ENCODE measurements at regions not wholly inside any gene's neighbourhood (a gene's known extent, or its start where the extent isn't known, plus 50 kb on each side); places are given as distances from the start of the nearest gene placed in this dataset.
A peak's percentile ranks its signal among the peaks of the same experiment; 100 is the strongest.

- H3K4me3 Mint-ChIP-seq = peak overlapping the region; percentile 1
- H3K9me3 Mint-ChIP-seq = no peaks in the 10 kb centered on the region
- DNase-seq = peak; percentile 35
- H3K36me3 Mint-ChIP-seq = peaks cover 1% of the 10 kb centered on the region
- CTCF ChIA-PET = interaction anchor here (1.2 to 2.4 kb wide), 2 partner anchors 12 to 99 kb away, joined by 3 to 9 read pairs; no protein-coding TSS in a partner anchor
- H3K4me1 Mint-ChIP-seq = peaks cover 58% of the 10 kb centered on the region
- peaks cover 3% of the 10 kb centered on the region for H3K27me3 Mint-ChIP-seq
- H3K27ac Mint-ChIP-seq = peak overlapping the region; percentile 94
Measured at GRCh38 chr6:111972745-111973117, 81.2 kb upstream of the CCN6 start.

GRCh38 chr6:111973118-111973761 is 80.7 kb upstream of the CCN6 start:
- H3K4me1 Mint-ChIP-seq = peaks cover 58% of the 10 kb centered on the region
- peak overlapping the region; percentile 27 for H3K4me3 Mint-ChIP-seq
- H3K27ac Mint-ChIP-seq = peak overlapping the region; percentile 94
- no peaks in the 10 kb centered on the region for H3K27me3 Mint-ChIP-seq
- CTCF ChIA-PET = interaction anchor here (1.2 to 2.4 kb wide), 2 partner anchors 11 to 99 kb away, joined by 3 to 9 read pairs; no protein-coding TSS in a partner anchor
- DNase-seq = peak; percentile 74
- no peaks in the 10 kb centered on the region for H3K9me3 Mint-ChIP-seq
- peaks cover 1% of the 10 kb centered on the region for H3K36me3 Mint-ChIP-seq

DNA sequence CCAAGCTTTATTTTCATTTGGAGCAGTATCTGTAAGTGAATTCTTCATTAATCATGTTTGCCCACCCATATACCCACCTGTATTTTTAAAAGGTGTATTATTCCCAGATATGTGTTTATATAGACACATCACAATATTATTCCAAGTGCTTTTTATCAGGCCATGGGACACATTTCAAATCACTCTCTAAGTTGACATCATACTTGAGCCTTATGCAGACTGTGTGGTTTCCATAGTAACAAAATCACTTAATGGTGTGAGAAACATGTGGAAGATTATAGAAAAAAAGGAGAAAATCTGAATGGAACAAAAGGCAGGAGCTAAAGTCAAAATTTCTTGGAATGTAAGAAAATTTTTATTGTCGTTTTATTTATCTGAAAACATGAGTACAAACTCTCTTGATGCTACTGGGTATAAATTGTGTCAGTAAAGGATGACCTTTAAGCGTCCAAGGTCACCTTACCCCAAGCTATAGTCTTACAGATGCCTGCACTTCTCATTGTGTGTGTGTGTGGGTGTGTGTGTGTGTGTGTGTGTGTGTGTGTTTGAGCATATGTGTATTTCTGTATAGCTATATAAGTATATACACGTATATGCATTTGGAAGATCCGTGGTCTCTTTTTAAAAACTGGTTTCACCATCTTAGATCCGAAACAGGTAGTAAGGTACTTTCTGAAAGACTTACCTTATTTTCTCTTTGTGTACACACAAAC is 79.8 kb upstream of the CCN6 start:
- Mint-ChIP-seq H3K4me3 (no peak overlapping the region), H3K27ac (peak overlapping the region; percentile 94), H3K36me3 (peaks cover 1% of the 10 kb centered on the region), H3K9me3 (no peaks in the 10 kb centered on the region), H3K4me1 (peaks cover 61% of the 10 kb centered on the region), H3K27me3 (no peaks in the 10 kb centered on the region)
- DNase-seq = no peak
- CTCF ChIA-PET = interaction anchor here (1.2 to 2.4 kb wide), 2 partner anchors 11 to 100 kb away, joined by 3 to 9 read pairs; no protein-coding TSS in a partner anchor

GRCh38 chr6:111975466-111975865 is 78.4 kb upstream of the CCN6 start:
- H3K9me3 Mint-ChIP-seq = no peaks in the 10 kb centered on the region
- DNase-seq = no peak
- H3K4me3 Mint-ChIP-seq = no peak overlapping the region
- CTCF ChIA-PET = no interaction called here
- H3K36me3 Mint-ChIP-seq = peaks cover 1% of the 10 kb centered on the region
- no peak overlapping the region for H3K27ac Mint-ChIP-seq
- peaks cover 67% of the 10 kb centered on the region for H3K4me1 Mint-ChIP-seq
- H3K27me3 Mint-ChIP-seq = peaks cover 4% of the 10 kb centered on the region

- peaks cover 1% of the 10 kb centered on the region for H3K36me3 Mint-ChIP-seq
- CTCF ChIA-PET = interaction anchor here (2.2 kb wide), 1 partner anchor 16 kb away, joined by 5 read pairs; no protein-coding TSS in a partner anchor
- no peak for DNase-seq
- H3K4me1 Mint-ChIP-seq = peaks cover 66% of the 10 kb centered on the region
- no peak overlapping the region for H3K4me3 Mint-ChIP-seq
- H3K27ac Mint-ChIP-seq = no peak overlapping the region
- H3K27me3 Mint-ChIP-seq = peaks cover 4% of the 10 kb centered on the region
- no peaks in the 10 kb centered on the region for H3K9me3 Mint-ChIP-seq
Measured at GRCh38 chr6:111976139-111976538, 77.8 kb upstream of the CCN6 start.

DNA sequence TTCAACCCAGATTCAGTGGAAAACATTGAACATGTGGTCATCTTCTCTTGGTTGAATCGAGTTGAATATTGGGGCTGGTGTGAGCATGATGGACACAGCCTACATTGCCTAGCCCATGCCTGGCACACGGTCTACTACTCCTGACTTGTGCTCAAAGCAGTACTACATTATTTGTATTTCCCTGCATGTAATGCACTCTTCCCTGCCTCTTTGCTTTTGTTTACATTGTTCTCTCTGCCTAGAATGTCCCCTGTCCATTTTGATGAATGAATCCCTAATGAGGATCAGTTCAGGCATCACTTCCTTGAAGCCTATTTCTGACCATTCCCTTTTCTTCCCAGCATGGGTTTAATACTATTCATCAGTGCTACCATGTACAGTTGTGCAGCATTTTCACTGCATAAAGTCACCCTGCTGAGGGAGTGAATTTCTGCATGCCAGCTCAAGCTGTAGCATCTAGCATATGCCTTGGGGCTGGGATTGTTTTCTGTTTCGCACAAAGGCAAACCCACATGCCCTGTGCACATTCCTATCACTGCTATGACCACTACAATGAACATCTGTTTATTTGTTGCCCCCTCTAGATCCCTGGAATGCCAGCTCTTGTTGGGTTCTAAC is 75.3 kb upstream of the CCN6 start:
- CTCF ChIA-PET = interaction anchor here (0.9 to 2.2 kb wide), 2 partner anchors 13 to 268 kb away, joined by 3 to 5 read pairs; no protein-coding TSS in a partner anchor
- DNase-seq = no peak
- H3K9me3 Mint-ChIP-seq = no peaks in the 10 kb centered on the region
- H3K36me3 Mint-ChIP-seq = no peaks in the 10 kb centered on the region
- no peak overlapping the region for H3K27ac Mint-ChIP-seq
- H3K4me1 Mint-ChIP-seq = peaks cover 62% of the 10 kb centered on the region
- H3K4me3 Mint-ChIP-seq = no peak overlapping the region
- H3K27me3 Mint-ChIP-seq = peaks cover 4% of the 10 kb centered on the region

GRCh38 chr6:111979633-111980032 is 74.3 kb upstream of the CCN6 start:
- DNase-seq = no peak
- Mint-ChIP-seq H3K4me1 (peaks cover 62% of the 10 kb centered on the region), H3K4me3 (no peak overlapping the region), H3K36me3 (no peaks in the 10 kb centered on the region), H3K27ac (no peak overlapping the region), H3K9me3 (no peaks in the 10 kb centered on the region), H3K27me3 (peaks cover 4% of the 10 kb centered on the region)
- CTCF ChIA-PET = no interaction called here

- Mint-ChIP-seq H3K36me3 (no peaks in the 10 kb centered on the region), H3K4me3 (no peak overlapping the region), H3K27me3 (peaks cover 4% of the 10 kb centered on the region), H3K4me1 (peaks cover 62% of the 10 kb centered on the region), H3K9me3 (no peaks in the 10 kb centered on the region), H3K27ac (no peak overlapping the region)
- DNase-seq = no peak
- CTCF ChIA-PET = no interaction called here
Measured at GRCh38 chr6:111980143-111980542, 73.8 kb upstream of the CCN6 start.

DNA sequence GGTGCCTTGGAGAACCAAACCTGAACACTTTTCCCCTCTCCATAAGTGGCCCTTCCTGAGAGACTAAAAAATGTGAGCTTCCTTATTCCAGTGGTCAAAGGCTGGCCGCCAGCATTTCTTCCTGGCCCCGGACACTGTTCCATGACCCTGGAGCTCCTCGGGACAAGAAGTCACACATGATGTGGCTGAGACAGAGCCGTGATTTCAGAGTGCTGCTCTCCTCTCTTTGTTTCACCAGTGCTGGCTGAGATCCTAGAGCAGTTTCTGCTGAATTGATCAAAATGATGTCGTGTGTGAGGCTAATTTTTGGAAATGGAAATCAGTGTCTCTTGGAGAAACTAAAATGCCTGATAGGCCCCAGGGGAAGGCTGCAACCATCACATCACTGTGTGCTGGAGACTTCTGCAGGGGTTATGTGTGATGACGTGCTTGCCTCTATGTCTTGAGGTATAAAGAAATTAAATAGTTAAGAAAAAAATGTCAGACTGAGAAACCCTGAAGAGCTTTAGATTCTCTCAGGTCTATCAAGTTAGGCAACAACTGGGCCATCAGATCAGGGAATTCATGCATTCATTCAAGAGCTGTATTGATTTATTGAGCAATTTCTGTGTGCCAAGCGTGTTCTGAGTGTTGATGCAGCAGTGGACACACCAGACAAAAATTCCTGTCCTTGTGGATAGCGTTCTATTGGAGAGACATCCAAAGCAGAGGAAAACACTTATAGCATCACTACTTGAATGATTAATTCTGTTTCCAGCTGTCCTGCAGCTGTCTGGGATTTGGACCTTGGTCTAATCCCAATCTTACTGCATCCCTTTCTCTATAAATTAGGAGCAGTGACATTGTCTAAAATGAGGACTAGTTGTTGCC is 72.7 kb upstream of the CCN6 start:
- H3K27me3 Mint-ChIP-seq = peaks cover 4% of the 10 kb centered on the region
- peaks cover 1% of the 10 kb centered on the region for H3K9me3 Mint-ChIP-seq
- H3K36me3 Mint-ChIP-seq = no peaks in the 10 kb centered on the region
- peaks cover 61% of the 10 kb centered on the region for H3K4me1 Mint-ChIP-seq
- H3K27ac Mint-ChIP-seq = no peak overlapping the region
- no peak overlapping the region for H3K4me3 Mint-ChIP-seq
- CTCF ChIA-PET = no interaction called here
- DNase-seq = no peak

DNA sequence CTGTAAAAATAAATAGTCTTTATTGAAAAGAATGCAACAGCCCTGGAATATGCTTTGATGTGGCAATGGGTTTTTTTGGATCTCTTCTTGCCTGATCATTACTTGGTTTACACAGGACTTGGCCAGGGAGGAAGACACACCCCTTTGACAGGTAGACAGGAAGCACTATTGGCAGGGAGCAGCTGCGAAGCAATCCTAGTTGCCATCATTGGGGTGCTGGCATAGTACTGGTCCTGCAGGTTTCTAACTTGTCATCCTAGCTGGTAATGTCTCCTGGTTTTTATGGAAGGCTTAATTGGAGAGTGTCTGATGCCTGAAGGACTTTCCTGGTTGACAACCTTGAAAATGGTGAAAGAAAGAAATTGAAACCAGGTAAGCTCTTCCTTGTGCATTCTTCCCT is 71.2 kb upstream of the CCN6 start:
- DNase-seq = no peak
- CTCF ChIA-PET = interaction anchor here (0.7 kb wide), 1 partner anchor 14 kb away, joined by 3 read pairs; no protein-coding TSS in a partner anchor
- peaks cover 5% of the 10 kb centered on the region for H3K36me3 Mint-ChIP-seq
- no peak overlapping the region for H3K27ac Mint-ChIP-seq
- H3K4me3 Mint-ChIP-seq = no peak overlapping the region
- H3K9me3 Mint-ChIP-seq = peaks cover 5% of the 10 kb centered on the region
- peaks cover 61% of the 10 kb centered on the region for H3K4me1 Mint-ChIP-seq
- peaks cover 4% of the 10 kb centered on the region for H3K27me3 Mint-ChIP-seq

DNA sequence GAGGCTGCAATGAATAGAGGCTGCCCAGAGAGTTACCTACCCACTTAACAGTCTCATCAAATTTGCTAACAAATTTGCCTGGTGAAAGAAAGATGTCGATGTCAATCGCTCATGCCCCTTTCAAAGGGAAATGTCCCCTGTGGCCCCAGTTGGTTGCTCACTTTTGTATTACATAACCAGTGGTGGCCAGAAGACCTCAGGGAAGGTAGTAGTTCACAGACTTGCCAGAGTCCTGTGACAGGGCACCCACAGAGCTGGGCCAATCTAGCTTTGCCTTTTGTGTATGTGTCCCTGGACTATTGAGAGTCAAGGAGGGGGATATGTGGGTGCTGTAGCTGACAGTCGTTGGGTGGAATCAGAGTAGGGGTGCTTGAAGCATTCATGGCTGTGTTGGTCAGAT is 70.7 kb upstream of the CCN6 start:
- Mint-ChIP-seq H3K27ac (no peak overlapping the region), H3K4me3 (no peak overlapping the region), H3K4me1 (peaks cover 65% of the 10 kb centered on the region), H3K27me3 (peaks cover 4% of the 10 kb centered on the region), H3K36me3 (peaks cover 6% of the 10 kb centered on the region), H3K9me3 (peaks cover 5% of the 10 kb centered on the region)
- CTCF ChIA-PET = interaction anchor here (0.7 kb wide), 1 partner anchor 14 kb away, joined by 3 read pairs; no protein-coding TSS in a partner anchor
- no peak for DNase-seq

DNA sequence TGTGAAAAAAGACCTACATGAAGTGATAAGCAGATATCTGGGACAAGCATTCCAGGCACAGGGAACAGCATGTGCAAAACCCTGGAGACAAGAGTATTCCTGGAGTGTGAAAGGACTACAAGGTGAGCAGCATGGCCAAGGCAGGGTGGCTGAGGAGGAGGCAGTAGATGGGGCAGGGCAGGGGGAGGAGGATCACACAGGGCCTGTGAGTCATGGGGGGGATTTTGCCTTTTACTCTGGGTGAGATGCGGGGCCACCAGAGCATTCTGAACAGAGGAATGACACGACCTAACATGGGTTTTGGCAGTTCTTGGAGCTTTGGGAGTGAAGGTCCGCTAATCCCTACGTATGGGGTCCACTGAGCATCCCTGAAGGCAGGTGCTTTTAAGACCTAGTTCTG is 69.8 kb upstream of the CCN6 start:
- Mint-ChIP-seq H3K4me3 (no peak overlapping the region), H3K27me3 (peaks cover 4% of the 10 kb centered on the region), H3K27ac (no peak overlapping the region), H3K4me1 (peaks cover 71% of the 10 kb centered on the region), H3K9me3 (peaks cover 10% of the 10 kb centered on the region), H3K36me3 (peaks cover 12% of the 10 kb centered on the region)
- CTCF ChIA-PET = interaction anchor here (1.7 kb wide), 1 partner anchor 10 kb away, joined by 9 read pairs; no protein-coding TSS in a partner anchor
- DNase-seq = no peak

DNA sequence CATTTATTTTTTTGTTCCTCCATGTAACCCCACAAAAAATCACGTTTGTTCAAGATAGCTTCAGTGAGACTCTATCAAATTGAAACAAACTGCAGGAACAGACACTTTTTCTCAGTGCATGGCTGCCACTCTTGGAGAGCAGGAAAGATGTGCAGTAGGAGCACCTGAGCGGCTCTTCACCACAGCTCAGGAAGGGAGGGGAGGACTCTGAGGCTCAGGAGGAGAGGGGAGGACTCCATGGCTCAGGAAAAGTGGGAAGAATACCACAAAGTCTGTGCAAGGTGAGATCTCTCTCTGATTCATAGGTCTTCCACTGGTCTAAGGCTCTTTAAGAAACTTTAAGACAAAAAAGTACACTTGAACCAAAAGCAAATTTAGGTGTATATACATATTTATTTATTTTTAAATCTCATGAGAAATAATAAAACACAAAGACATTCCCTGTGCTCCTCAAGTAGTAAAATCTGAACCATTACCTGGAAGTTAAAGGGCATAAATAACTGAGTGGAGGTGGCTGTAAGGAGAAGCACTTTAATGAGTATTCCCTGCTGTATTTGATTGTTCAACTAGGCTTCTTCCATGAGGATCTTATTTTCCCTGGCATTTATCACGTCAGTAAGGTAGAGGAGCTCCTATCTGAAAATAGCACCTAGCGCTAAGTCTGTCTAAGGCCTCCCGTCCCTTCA is 69.2 kb upstream of the CCN6 start:
- DNase-seq = no peak
- Mint-ChIP-seq H3K9me3 (peaks cover 10% of the 10 kb centered on the region), H3K36me3 (peaks cover 12% of the 10 kb centered on the region), H3K4me3 (no peak overlapping the region), H3K27me3 (peaks cover 3% of the 10 kb centered on the region), H3K4me1 (peaks cover 73% of the 10 kb centered on the region), H3K27ac (no peak overlapping the region)
- CTCF ChIA-PET = interaction anchor here (1.7 kb wide), 1 partner anchor 11 kb away, joined by 9 read pairs; no protein-coding TSS in a partner anchor

Data from activated naive CD4-positive, alpha-beta T cell treated with anti-CD3 and anti-CD28 coated beads, Interleukin-2, amount 10 ng/mL, durations not matched to agents 7 days and 5 days (primary cell).